K562 (cell line): ENCODE measurements at regions not wholly inside any gene's neighbourhood (a gene's known extent, or its start where the extent isn't known, plus 50 kb on each side); places are given as distances from the start of the nearest gene placed in this dataset.

Source experiments
- CREBBP ChIP-seq: IDR thresholded peaks from one replicate; pipeline ENCODE4 v1.6.1; 2012; ENCODE audit warnings: low read depth, mild to moderate bottlenecking, control low read depth, inconsistent platforms, low read length
- EP400 ChIP-seq: fragments of 450-650 bp; IDR thresholded peaks from 2 replicates; pipeline ENCODE4 v1.6.1; 2017; ENCODE audit warnings: antibody characterized with exemption, mild to moderate bottlenecking, moderate library complexity
- HNRNPLL ChIP-seq: fragments of 200-400 bp; formaldehyde crosslinking; IDR thresholded peaks from 2 replicates; pipeline ENCODE4 v1.6.1; 2017; ENCODE audit warnings: low read length, low read depth, mild to moderate bottlenecking; ENCODE audit not compliant: poor library complexity, severe bottlenecking
- JUND ChIP-seq, 2 experiments: IDR thresholded peaks; 2 replicates in 1 of 2; 3 replicates in 1 of 2; pipeline ENCODE4 v1.6.1; 2011; ENCODE audit warnings: borderline replicate concordance in 2 of 2, low read depth in 2 of 2, low read length in 2 of 2, improper control_type of control experiment in 1 of 2, missing biosample characterization in 1 of 2, missing genetic modification characterization in 1 of 2, missing genetic modification reagents in 1 of 2
- MLLT1 ChIP-seq, 2 experiments: fragments of 450-650 bp; IDR thresholded peaks; 2 replicates each; pipeline ENCODE4 v1.6.1; 2016
- MYBL2 ChIP-seq, 2 experiments: fragments of 450-650 bp in 1 of 2; sonication (generic) in 1 of 2; formaldehyde crosslinking in 1 of 2; IDR thresholded peaks; 2 replicates each; pipeline versions ENCODE4 v1.6.1 to v1.8.1; 2017 to 2022; ENCODE audit warnings: borderline replicate concordance in 1 of 2, inconsistent platforms in 1 of 2, low read depth in 1 of 2, mild to moderate bottlenecking in 1 of 2, missing genetic modification reagents in 1 of 2, moderate library complexity in 1 of 2
- TRIM25 ChIP-seq: fragments of 450-650 bp; IDR thresholded peaks from 2 replicates; pipeline ENCODE4 v1.7.0; 2016; ENCODE audit warnings: borderline replicate concordance
- TSC22D4 ChIP-seq: fragments of 450-650 bp; IDR thresholded peaks from 2 replicates; pipeline ENCODE4 v1.6.1; 2016; ENCODE audit warnings: missing genetic modification characterization, missing biosample characterization, control low read depth
- UBTF ChIP-seq, 2 experiments: IDR thresholded peaks; 2 replicates each; pipeline ENCODE4 v1.6.1; 2012; ENCODE audit warnings: improper control_type of control experiment in 2 of 2, low read depth in 2 of 2, low read length in 2 of 2, borderline replicate concordance in 1 of 2
- ZC3H11A ChIP-seq: IDR thresholded peaks from 2 replicates; pipeline ENCODE4 v1.6.1; 2012; ENCODE audit warnings: low read depth, low read length, improper control_type of control experiment
- ZNF197 ChIP-seq: fragments of 200-800 bp; sonication (Bioruptor generic); IDR thresholded peaks from 2 replicates; pipeline ENCODE4 v1.6.1; 2016; ENCODE audit warnings: low read depth, missing genetic modification characterization, missing compliant biosample characterization
- ZNF551 ChIP-seq: fragments of 250-450 bp; sonication (Bioruptor Pico); IDR thresholded peaks from 2 replicates; pipeline ENCODE4 v1.5.0; 2021; ENCODE audit warnings: mild to moderate bottlenecking, moderate library complexity
- ZNF589 ChIP-seq: fragments of 200-800 bp; sonication (Bioruptor generic); IDR thresholded peaks from 2 replicates; pipeline ENCODE4 v1.6.1; 2016; ENCODE audit warnings: low read depth, missing genetic modification characterization, missing compliant biosample characterization
- ZSCAN32 ChIP-seq: fragments of 450-650 bp; formaldehyde crosslinking; IDR thresholded peaks from 2 replicates; pipeline ENCODE4 v1.4.0; 2020; ENCODE audit warnings: mild to moderate bottlenecking, moderate library complexity
- TF ChIP-seq, protein P1 (sequence below): fragments of 250-450 bp; sonication (Bioruptor Pico); IDR thresholded peaks from 2 replicates; pipeline ENCODE4 v1.8.0; 2022; ENCODE audit warnings: moderate library complexity, mild to moderate bottlenecking, inconsistent platforms
- TF ChIP-seq, protein P2 (sequence below): fragments of 250-450 bp; sonication (Bioruptor Pico); IDR thresholded peaks from 2 replicates; pipeline ENCODE4 v1.5.1; 2021; ENCODE audit warnings: mild to moderate bottlenecking
- TF ChIP-seq, protein P3 (sequence below): sonication (generic); formaldehyde crosslinking; IDR thresholded peaks from 2 replicates; pipeline ENCODE4 v1.8.1; 2023; ENCODE audit warnings: mild to moderate bottlenecking, missing genetic modification reagents

DNA sequence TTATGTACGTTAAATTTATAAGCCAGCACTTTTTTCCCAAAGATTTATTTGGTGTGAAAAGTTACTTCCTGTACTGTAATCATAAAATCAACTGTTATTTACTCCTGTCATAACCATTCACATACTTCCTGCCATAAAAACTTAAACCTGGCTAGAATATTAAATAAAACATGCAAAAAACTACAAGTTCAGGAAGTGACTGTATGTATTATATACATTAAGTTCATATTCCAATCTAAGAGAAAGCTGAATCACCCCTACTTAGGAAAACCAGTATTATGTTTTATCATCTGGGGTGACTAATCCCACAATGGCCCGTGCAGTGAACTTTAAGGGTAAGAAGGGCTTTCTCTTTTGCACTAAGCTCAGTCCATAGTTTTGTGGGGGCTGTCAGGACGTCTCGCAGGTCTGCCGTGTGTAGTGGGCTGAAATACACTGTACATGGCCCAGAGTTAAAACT, 183.7 kb upstream of the KLF14 start (continued):
- TF ChIP-seq TRIM25 (no peak), TSC22D4 (no peak), ZC3H11A (no peak), HNRNPLL (no peak), MLLT1 (IDR thresholded peaks at IDR 0.05) (no peak), UBTF (IDR thresholded peaks at IDR 0.05; ENCODE audit: borderline replicate concordance in 1 of 2, low read depth in 2 of 2, low read length in 2 of 2) (no peak), EP400 (no peak), ZSCAN32 (CRISPR knock-in tag) (no peak), CREBBP (no peak), JUND (IDR thresholded peaks at IDR 0.05; ENCODE audit: borderline replicate concordance, low read depth, low read length) (peak; percentile 71), JUND (tag; IDR thresholded peaks at IDR 0.05; ENCODE audit: borderline replicate concordance, low read depth, low read length) (peak; percentile 70; the same call in 2 of the 3 replicates), ZNF551 (CRISPR knock-in tag) (no peak), ZNF589 (CRISPR knock-in tag) (peak; percentile 34; the same call in 1 of the 2 replicates), MYBL2 (IDR thresholded peaks at IDR 0.05; ENCODE audit: low read depth) (no peak), MYBL2 (CRISPR knock-in tag; IDR thresholded peaks at IDR 0.05; ENCODE audit: borderline replicate concordance) (no peak), ZNF197 (CRISPR knock-in tag) (no peak)
- TF ChIP-seq, protein P1, sequence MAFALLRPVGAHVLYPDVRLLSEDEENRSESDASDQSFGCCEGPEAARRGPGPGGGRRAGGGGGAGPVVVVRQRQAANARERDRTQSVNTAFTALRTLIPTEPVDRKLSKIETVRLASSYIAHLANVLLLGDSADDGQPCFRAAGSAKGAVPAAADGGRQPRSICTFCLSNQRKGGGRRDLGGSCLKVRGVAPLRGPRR: no peak
- TF ChIP-seq, protein P2, sequence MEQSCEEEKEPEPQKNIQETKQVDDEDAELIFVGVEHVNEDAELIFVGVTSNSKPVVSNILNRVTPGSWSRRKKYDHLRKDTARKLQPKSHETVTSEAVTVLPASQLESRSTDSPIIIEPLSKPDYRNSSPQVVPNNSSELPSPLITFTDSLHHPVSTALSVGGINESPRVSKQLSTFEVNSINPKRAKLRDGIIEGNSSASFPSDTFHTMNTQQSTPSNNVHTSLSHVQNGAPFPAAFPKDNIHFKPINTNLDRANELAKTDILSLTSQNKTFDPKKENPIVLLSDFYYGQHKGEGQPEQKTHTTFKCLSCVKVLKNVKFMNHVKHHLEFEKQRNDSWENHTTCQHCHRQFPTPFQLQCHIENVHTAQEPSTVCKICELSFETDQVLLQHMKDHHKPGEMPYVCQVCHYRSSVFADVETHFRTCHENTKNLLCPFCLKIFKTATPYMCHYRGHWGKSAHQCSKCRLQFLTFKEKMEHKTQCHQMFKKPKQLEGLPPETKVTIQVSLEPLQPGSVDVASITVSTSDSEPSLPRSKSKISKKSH: no peak
- TF ChIP-seq, protein P3, sequence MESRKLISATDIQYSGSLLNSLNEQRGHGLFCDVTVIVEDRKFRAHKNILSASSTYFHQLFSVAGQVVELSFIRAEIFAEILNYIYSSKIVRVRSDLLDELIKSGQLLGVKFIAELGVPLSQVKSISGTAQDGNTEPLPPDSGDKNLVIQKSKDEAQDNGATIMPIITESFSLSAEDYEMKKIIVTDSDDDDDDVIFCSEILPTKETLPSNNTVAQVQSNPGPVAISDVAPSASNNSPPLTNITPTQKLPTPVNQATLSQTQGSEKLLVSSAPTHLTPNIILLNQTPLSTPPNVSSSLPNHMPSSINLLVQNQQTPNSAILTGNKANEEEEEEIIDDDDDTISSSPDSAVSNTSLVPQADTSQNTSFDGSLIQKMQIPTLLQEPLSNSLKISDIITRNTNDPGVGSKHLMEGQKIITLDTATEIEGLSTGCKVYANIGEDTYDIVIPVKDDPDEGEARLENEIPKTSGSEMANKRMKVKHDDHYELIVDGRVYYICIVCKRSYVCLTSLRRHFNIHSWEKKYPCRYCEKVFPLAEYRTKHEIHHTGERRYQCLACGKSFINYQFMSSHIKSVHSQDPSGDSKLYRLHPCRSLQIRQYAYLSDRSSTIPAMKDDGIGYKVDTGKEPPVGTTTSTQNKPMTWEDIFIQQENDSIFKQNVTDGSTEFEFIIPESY (CRISPR knock-in tag): no peak
